ENCODE measurements at regions not wholly inside any gene's neighbourhood (a gene's known extent, or its start where the extent isn't known, plus 50 kb on each side); places are given as distances from the start of the nearest gene placed in this dataset.

GRCh38 chr4:43457866-43458265 lies 565.4 kb downstream of the GRXCR1 start:
- Mint-ChIP-seq H3K27ac (no peak overlapping the region), H3K4me1 (ENCODE audit: unreplicated experiment) (no peaks in the 10 kb centered on the region), H3K36me3 (no peaks in the 10 kb centered on the region), H3K9me3 (no peaks in the 10 kb centered on the region), H3K4me3 (no peak overlapping the region), H3K27me3 (no peaks in the 10 kb centered on the region)
- DNase-seq (ENCODE audit: extremely low spot score, unreplicated experiment), result no peak
- no peak for TF ChIP-seq CTCF (conservative IDR thresholded peaks at IDR 0.05)

GRCh38 chr4:43458293-43458692 lies 565.8 kb downstream of the GRXCR1 start:
- H3K27ac Mint-ChIP-seq, result no peak overlapping the region

GRCh38 chr4:43471950-43472349 lies 579.4 kb downstream of the GRXCR1 start:
- Mint-ChIP-seq H3K27me3 (no peaks in the 10 kb centered on the region), H3K4me3 (no peak overlapping the region), H3K27ac (no peak overlapping the region), H3K9me3 (no peaks in the 10 kb centered on the region), H3K36me3 (no peaks in the 10 kb centered on the region), H3K4me1 (ENCODE audit: unreplicated experiment) (no peaks in the 10 kb centered on the region)
- DNase-seq (ENCODE audit: extremely low spot score, unreplicated experiment), result no peak
- TF ChIP-seq CTCF (conservative IDR thresholded peaks at IDR 0.05), result no peak

More at GRCh38 chr4:43458293-43458692, 565.8 kb downstream of the GRXCR1 start:
- no peaks in the 10 kb centered on the region for H3K27me3 Mint-ChIP-seq
- H3K36me3 Mint-ChIP-seq, result no peaks in the 10 kb centered on the region
- no peaks in the 10 kb centered on the region for H3K4me1 Mint-ChIP-seq (ENCODE audit: unreplicated experiment)
- no peak for TF ChIP-seq CTCF (conservative IDR thresholded peaks at IDR 0.05)
- H3K4me3 Mint-ChIP-seq, result no peak overlapping the region
- no peaks in the 10 kb centered on the region for H3K9me3 Mint-ChIP-seq
- no peak for DNase-seq (ENCODE audit: extremely low spot score, unreplicated experiment)

- no peaks in the 10 kb centered on the region for H3K27me3 Mint-ChIP-seq
- H3K4me1 Mint-ChIP-seq (ENCODE audit: unreplicated experiment), result no peaks in the 10 kb centered on the region
These were observed 589.0 kb downstream of the GRXCR1 start for GRCh38 chr4:43481526-43481925.

GRCh38 chr4:43485196-43485595 lies 592.7 kb downstream of the GRXCR1 start:
- H3K4me1 Mint-ChIP-seq (ENCODE audit: unreplicated experiment), result no peaks in the 10 kb centered on the region
- H3K9me3 Mint-ChIP-seq, result no peaks in the 10 kb centered on the region
- no peak for TF ChIP-seq CTCF (conservative IDR thresholded peaks at IDR 0.05)
- no peak overlapping the region for H3K27ac Mint-ChIP-seq
- DNase-seq (ENCODE audit: extremely low spot score, unreplicated experiment), result no peak
- no peak overlapping the region for H3K4me3 Mint-ChIP-seq
- H3K36me3 Mint-ChIP-seq, result no peaks in the 10 kb centered on the region
- no peaks in the 10 kb centered on the region for H3K27me3 Mint-ChIP-seq

More at GRCh38 chr4:43481526-43481925, 589.0 kb downstream of the GRXCR1 start:
- Mint-ChIP-seq H3K9me3 (no peaks in the 10 kb centered on the region), H3K36me3 (no peaks in the 10 kb centered on the region), H3K4me3 (no peak overlapping the region), H3K27ac (no peak overlapping the region)
- DNase-seq (ENCODE audit: extremely low spot score, unreplicated experiment), result no peak
- TF ChIP-seq CTCF (conservative IDR thresholded peaks at IDR 0.05), result no peak

- Mint-ChIP-seq H3K27me3 (no peaks in the 10 kb centered on the region), H3K36me3 (no peaks in the 10 kb centered on the region), H3K4me3 (no peak overlapping the region), H3K9me3 (no peaks in the 10 kb centered on the region), H3K4me1 (ENCODE audit: unreplicated experiment) (no peaks in the 10 kb centered on the region), H3K27ac (no peak overlapping the region)
- no peak for TF ChIP-seq CTCF (conservative IDR thresholded peaks at IDR 0.05)
- DNase-seq (ENCODE audit: extremely low spot score, unreplicated experiment), result no peak
These were observed 603.7 kb downstream of the GRXCR1 start for GRCh38 chr4:43496188-43496587.
